A549 (cell line): ENCODE measurements at regions not wholly inside any gene's neighbourhood (a gene's known extent, or its start where the extent isn't known, plus 50 kb on each side); places are given as distances from the start of the nearest gene placed in this dataset.

Experiments used
- ATAC-seq, 2 experiments: fragments of 200-7000 bp in 1 of 2; fragments of >200 bp in 1 of 2; cut with Nextera tagmentation in 1 of 2; cut with Tn5 transposase in 1 of 2; 3 replicates each; pipeline versions ENCODE4 v1.8.0 to v1.9.1; 2018 to 2020; ENCODE audit warnings: mild to moderate bottlenecking in 1 of 2, moderate library complexity in 1 of 2
- CTCF ChIA-PET: fragments of 300-600 bp; sonication (Branson Sonifier 250); formaldehyde crosslinking; extraction: SDS; loops from one replicate; lab custom pipeline; 2021; ENCODE audit warnings: antibody characterized with exemption, inconsistent platforms; lab: Yijun Ruan, JAX
- POLR2A ChIA-PET: fragments of 350-600 bp; formaldehyde crosslinking; extraction: SDS; loops from one replicate; lab custom pipeline; 2021; ENCODE audit warnings: antibody characterized with exemption, inconsistent platforms; lab: Yijun Ruan, JAX
- DNase-seq, 2 experiments: peaks; one replicate each; pipeline versions ENCODE4 v3.0.0 to v3.0.0-alpha.2; 2011 to 2016; ENCODE audit warnings: low read depth in 1 of 2, low spot score in 1 of 2
- FAIRE-seq: peaks from 2 replicates; lab custom pipeline; 2011; peaks lifted over from hg19 to GRCh38; lab: Jason Lieb, UNC
- H3K27ac ChIP-seq, 2 experiments: fragments of >200 bp; sonication (Bioruptor Twin); formaldehyde crosslinking; 3 replicates each; pipeline ENCODE4 v1.5.1; 2016 to 2017
- H3K4me1 ChIP-seq: fragments of >200 bp; sonication (Bioruptor Twin); formaldehyde crosslinking; 3 replicates; pipeline ENCODE4 v1.6.1; 2016
- H3K4me2 ChIP-seq: fragments of >200 bp; sonication (Bioruptor Twin); formaldehyde crosslinking; 3 replicates; pipeline ENCODE4 v1.6.1; 2016
- H3K4me3 ChIP-seq: fragments of >200 bp; sonication (Bioruptor Twin); formaldehyde crosslinking; 3 replicates; pipeline ENCODE4 v1.5.1; 2016
- H3K9me3 ChIP-seq: fragments of >200 bp; sonication (Bioruptor Twin); formaldehyde crosslinking; 3 replicates; pipeline ENCODE4 v1.6.1; 2016
- EP300 ChIP-seq, 2 experiments: fragments of >200 bp; sonication (Bioruptor Twin); formaldehyde crosslinking; IDR thresholded peaks; 2 replicates in 1 of 2; 3 replicates in 1 of 2; pipeline ENCODE4 v1.6.1; 2016 to 2017
- FOSL2 ChIP-seq, 2 experiments: fragments of 450-650 bp in 1 of 2; fragments of >200 bp in 1 of 2; sonication (Bioruptor Twin) in 1 of 2; formaldehyde crosslinking; IDR thresholded peaks; 2 replicates each; pipeline versions ENCODE4 v1.5.0 to v1.6.1; 2016 to 2020; ENCODE audit warnings: mild to moderate bottlenecking in 1 of 2, moderate library complexity in 1 of 2
- HEYL ChIP-seq: fragments of 250-450 bp; sonication (Bioruptor Pico); IDR thresholded peaks from 2 replicates; pipeline ENCODE4 v1.8.0; 2021; ENCODE audit warnings: mild to moderate bottlenecking, moderate library complexity
- JUN ChIP-seq, 2 experiments: fragments of >200 bp; sonication (Bioruptor Twin); formaldehyde crosslinking; IDR thresholded peaks; 2 replicates in 1 of 2; 3 replicates in 1 of 2; pipeline ENCODE4 v1.6.1; 2016 to 2017
- KDM5A ChIP-seq: fragments of 200-600 bp; sonication (generic); IDR thresholded peaks from 2 replicates; pipeline ENCODE4 v1.6.1; 2016; ENCODE audit warnings: antibody characterized with exemption, mild to moderate bottlenecking
- MAFK ChIP-seq: fragments of 450-650 bp; IDR thresholded peaks from 2 replicates; pipeline ENCODE4 v1.6.1; 2014; ENCODE audit not compliant: partially characterized antibody
- MYC ChIP-seq: IDR thresholded peaks from 2 replicates; pipeline ENCODE4 v1.6.1; 2012; ENCODE audit warnings: mild to moderate bottlenecking, inconsistent platforms, low read length, improper control_type of control experiment, borderline replicate concordance
- NPAS2 ChIP-seq: fragments of 250-450 bp; sonication (Bioruptor Pico); IDR thresholded peaks from 2 replicates; pipeline ENCODE4 v1.8.0; 2022; ENCODE audit warnings: mild to moderate bottlenecking, moderate library complexity, borderline replicate concordance
- RARB ChIP-seq: fragments of 250-450 bp; sonication (Bioruptor Pico); IDR thresholded peaks from 2 replicates; pipeline ENCODE4 v1.8.0; 2021; ENCODE audit warnings: mild to moderate bottlenecking, moderate library complexity
- RFX5 ChIP-seq: fragments of 450-650 bp; IDR thresholded peaks from 2 replicates; pipeline ENCODE4 v1.7.1; 2014; ENCODE audit warnings: antibody characterized with exemption, mild to moderate bottlenecking, moderate library complexity
- SREBF2 ChIP-seq: fragments of 450-650 bp; IDR thresholded peaks from 2 replicates; pipeline ENCODE4 v1.6.1; 2014; ENCODE audit warnings: mild to moderate bottlenecking, moderate library complexity
- WGBS: methylation state at CpG from one replicate; pipeline ENCODE4 v1.1.6; 2017; ENCODE audit errors: missing lambda C conversion rate; 5-methylcytosine and 5-hydroxymethylcytosine counted together
- TF ChIP-seq, protein P1 (sequence below): fragments of 250-450 bp; sonication (Bioruptor Pico); IDR thresholded peaks from 2 replicates; pipeline ENCODE4 v1.5.0; 2021; ENCODE audit warnings: mild to moderate bottlenecking, moderate library complexity, borderline replicate concordance
- TF ChIP-seq, protein P2 (sequence below): IDR thresholded peaks from 2 replicates; pipeline ENCODE4 v1.6.1; 2012; ENCODE audit warnings: low read depth, borderline replicate concordance
- TF ChIP-seq, protein P3 (sequence below): fragments of 200-600 bp; sonication (generic); IDR thresholded peaks from 2 replicates; pipeline ENCODE4 v1.6.1; 2016; ENCODE audit warnings: antibody characterized with exemption, mild to moderate bottlenecking, moderate library complexity
- TF ChIP-seq, protein P4 (sequence below): IDR thresholded peaks from 2 replicates; pipeline ENCODE4 v1.6.1; 2012
- TF ChIP-seq, protein P5 (sequence below): fragments of 150-350 bp; IDR thresholded peaks from 2 replicates; pipeline ENCODE4 v1.6.1; 2014; ENCODE audit warnings: low read depth, mild to moderate bottlenecking, low read length
- TF ChIP-seq, protein P6 (sequence below): fragments of 250-450 bp; sonication (Bioruptor Pico); IDR thresholded peaks from 2 replicates; pipeline ENCODE4 v1.5.0; 2020; ENCODE audit warnings: low read depth, mild to moderate bottlenecking, moderate library complexity

DNA sequence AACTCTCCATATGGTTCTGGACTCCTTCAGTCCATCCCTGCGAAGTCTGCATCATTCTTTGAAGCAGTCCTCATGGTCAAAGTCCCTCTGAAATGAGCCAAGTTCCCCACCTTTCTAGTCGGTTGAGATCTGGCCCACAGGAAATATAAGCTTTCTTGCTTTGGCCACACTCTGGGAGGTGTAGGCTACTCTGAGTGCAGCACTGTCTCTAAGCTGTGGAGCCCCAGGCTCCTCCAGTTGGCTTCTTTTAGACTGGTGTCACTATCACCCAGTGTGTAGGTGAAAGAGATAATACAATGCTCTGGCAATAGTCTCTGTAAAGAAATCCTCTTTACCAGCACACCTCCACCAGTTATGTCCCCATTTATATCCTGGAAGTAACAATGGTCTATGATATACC is 486.5 kb upstream of the KLF12 start:
- 28% methylated on average over 2 of the region's 2 CpGs for WGBS
- FAIRE-seq: no peak
- DNase-seq: no peak
- ATAC-seq: no peak
- CTCF ChIA-PET: no interaction called here
- no peaks in the 10 kb centered on the region for H3K9me3 ChIP-seq
- TF ChIP-seq SREBF2: no peak
- TF ChIP-seq RARB (CRISPR knock-in tag): no peak
- TF ChIP-seq MAFK: no peak
- no peak for TF ChIP-seq HEYL
- TF ChIP-seq, protein P1, sequence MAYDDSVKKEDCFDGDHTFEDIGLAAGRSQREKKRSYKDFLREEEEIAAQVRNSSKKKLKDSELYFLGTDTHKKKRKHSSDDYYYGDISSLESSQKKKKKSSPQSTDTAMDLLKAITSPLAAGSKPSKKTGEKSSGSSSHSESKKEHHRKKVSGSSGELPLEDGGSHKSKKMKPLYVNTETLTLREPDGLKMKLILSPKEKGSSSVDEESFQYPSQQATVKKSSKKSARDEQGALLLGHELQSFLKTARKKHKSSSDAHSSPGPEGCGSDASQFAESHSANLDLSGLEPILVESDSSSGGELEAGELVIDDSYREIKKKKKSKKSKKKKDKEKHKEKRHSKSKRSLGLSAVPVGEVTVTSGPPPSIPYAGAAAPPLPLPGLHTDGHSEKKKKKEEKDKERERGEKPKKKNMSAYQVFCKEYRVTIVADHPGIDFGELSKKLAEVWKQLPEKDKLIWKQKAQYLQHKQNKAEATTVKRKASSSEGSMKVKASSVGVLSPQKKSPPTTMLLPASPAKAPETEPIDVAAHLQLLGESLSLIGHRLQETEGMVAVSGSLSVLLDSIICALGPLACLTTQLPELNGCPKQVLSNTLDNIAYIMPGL (CRISPR knock-in tag): no peak
- no peak overlapping the region for H3K4me2 ChIP-seq
- H3K27ac ChIP-seq: no peak overlapping the region
- H3K4me3 ChIP-seq: no peak overlapping the region
- POLR2A ChIA-PET: no interaction called here
- no peaks in the 10 kb centered on the region for H3K4me1 ChIP-seq

DNA sequence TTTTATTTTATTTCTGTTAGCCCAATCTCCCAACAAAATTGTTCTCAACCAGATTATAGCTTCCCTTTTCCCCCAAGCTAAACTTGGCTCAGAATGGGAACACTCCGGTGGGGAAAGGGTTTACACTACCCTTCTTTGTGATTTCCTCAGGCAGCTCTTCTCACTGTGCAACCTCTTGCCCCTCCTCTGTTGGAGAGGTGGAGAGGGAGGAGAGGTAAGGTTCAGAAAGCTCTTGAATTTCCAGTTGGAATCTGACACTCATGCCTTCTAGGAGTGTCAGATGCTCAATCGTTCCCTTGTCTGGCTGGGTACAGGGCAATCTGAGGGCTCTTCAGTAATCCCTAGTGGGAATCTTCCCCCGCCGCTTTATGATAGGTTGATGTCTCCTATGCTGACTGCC is 486.1 kb upstream of the KLF12 start:
- TF ChIP-seq KDM5A: no peak
- TF ChIP-seq, protein P2, sequence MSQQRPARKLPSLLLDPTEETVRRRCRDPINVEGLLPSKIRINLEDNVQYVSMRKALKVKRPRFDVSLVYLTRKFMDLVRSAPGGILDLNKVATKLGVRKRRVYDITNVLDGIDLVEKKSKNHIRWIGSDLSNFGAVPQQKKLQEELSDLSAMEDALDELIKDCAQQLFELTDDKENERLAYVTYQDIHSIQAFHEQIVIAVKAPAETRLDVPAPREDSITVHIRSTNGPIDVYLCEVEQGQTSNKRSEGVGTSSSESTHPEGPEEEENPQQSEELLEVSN: no peak
- FAIRE-seq (no peak), ATAC-seq (no peak), DNase-seq (no peak)
- POLR2A ChIA-PET: no interaction called here
- 61% methylated on average over 4 of the region's 4 CpGs for WGBS
- H3K9me3 ChIP-seq: no peaks in the 10 kb centered on the region
- H3K4me1 ChIP-seq: no peaks in the 10 kb centered on the region
- no peak overlapping the region for H3K4me2 ChIP-seq
- H3K27ac ChIP-seq: no peak overlapping the region
- CTCF ChIA-PET: no interaction called here
- H3K4me3 ChIP-seq: no peak overlapping the region

DNA sequence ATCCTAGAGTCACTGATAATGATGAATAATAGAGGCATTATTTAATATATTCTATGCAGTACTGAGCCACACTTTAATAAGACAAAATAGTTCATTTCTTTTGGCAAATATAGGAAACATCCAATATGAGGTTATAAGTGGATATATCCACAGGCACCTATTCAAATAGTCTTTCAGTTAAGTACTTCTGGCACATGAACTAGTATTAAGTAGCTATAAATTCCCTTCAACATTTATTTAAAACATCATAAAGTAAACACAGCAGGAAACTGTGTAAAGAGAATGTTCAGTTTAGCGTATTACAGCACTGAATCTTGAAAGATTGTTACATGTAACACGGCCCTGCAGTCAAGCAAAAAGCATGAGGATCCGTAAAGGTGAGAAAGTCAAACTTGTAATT is 463.3 kb upstream of the KLF12 start:
- FAIRE-seq (no peak), ATAC-seq (no peak), DNase-seq (no peak)
- Histone ChIP-seq H3K9me3 (no peaks in the 10 kb centered on the region), H3K4me2 (no peak overlapping the region), H3K4me3 (no peak overlapping the region), H3K27ac (no peak overlapping the region), H3K4me1 (no peaks in the 10 kb centered on the region)
- TF ChIP-seq RFX5 (no peak), NPAS2 (CRISPR knock-in tag) (no peak), FOSL2 (IDR thresholded peaks at IDR 0.05) (no peak), FOSL2 (CRISPR knock-in tag; IDR thresholded peaks at IDR 0.05) (no peak), MYC (no peak), MAFK (no peak), RARB (CRISPR knock-in tag) (no peak), JUN (IDR thresholded peaks at IDR 0.05) (no peak), EP300 (IDR thresholded peaks at IDR 0.05) (no peak)
- TF ChIP-seq, protein P3, sequence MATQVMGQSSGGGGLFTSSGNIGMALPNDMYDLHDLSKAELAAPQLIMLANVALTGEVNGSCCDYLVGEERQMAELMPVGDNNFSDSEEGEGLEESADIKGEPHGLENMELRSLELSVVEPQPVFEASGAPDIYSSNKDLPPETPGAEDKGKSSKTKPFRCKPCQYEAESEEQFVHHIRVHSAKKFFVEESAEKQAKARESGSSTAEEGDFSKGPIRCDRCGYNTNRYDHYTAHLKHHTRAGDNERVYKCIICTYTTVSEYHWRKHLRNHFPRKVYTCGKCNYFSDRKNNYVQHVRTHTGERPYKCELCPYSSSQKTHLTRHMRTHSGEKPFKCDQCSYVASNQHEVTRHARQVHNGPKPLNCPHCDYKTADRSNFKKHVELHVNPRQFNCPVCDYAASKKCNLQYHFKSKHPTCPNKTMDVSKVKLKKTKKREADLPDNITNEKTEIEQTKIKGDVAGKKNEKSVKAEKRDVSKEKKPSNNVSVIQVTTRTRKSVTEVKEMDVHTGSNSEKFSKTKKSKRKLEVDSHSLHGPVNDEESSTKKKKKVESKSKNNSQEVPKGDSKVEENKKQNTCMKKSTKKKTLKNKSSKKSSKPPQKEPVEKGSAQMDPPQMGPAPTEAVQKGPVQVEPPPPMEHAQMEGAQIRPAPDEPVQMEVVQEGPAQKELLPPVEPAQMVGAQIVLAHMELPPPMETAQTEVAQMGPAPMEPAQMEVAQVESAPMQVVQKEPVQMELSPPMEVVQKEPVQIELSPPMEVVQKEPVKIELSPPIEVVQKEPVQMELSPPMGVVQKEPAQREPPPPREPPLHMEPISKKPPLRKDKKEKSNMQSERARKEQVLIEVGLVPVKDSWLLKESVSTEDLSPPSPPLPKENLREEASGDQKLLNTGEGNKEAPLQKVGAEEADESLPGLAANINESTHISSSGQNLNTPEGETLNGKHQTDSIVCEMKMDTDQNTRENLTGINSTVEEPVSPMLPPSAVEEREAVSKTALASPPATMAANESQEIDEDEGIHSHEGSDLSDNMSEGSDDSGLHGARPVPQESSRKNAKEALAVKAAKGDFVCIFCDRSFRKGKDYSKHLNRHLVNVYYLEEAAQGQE: no peak
- TF ChIP-seq, protein P4, sequence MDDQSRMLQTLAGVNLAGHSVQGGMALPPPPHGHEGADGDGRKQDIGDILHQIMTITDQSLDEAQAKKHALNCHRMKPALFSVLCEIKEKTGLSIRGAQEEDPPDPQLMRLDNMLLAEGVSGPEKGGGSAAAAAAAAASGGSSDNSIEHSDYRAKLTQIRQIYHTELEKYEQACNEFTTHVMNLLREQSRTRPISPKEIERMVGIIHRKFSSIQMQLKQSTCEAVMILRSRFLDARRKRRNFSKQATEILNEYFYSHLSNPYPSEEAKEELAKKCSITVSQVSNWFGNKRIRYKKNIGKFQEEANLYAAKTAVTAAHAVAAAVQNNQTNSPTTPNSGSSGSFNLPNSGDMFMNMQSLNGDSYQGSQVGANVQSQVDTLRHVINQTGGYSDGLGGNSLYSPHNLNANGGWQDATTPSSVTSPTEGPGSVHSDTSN: no peak
- TF ChIP-seq, protein P5, sequence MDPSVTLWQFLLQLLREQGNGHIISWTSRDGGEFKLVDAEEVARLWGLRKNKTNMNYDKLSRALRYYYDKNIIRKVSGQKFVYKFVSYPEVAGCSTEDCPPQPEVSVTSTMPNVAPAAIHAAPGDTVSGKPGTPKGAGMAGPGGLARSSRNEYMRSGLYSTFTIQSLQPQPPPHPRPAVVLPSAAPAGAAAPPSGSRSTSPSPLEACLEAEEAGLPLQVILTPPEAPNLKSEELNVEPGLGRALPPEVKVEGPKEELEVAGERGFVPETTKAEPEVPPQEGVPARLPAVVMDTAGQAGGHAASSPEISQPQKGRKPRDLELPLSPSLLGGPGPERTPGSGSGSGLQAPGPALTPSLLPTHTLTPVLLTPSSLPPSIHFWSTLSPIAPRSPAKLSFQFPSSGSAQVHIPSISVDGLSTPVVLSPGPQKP: no peak
- TF ChIP-seq, protein P6, sequence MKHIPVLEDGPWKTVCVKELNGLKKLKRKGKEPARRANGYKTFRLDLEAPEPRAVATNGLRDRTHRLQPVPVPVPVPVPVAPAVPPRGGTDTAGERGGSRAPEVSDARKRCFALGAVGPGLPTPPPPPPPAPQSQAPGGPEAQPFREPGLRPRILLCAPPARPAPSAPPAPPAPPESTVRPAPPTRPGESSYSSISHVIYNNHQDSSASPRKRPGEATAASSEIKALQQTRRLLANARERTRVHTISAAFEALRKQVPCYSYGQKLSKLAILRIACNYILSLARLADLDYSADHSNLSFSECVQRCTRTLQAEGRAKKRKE (CRISPR knock-in tag): no peak
- WGBS: 54% methylated on average over 3 of the region's 3 CpGs
- POLR2A ChIA-PET: no interaction called here
- CTCF ChIA-PET: no interaction called here
